OCI-LY7 (cell line): ENCODE measurements at regions not wholly inside any gene's neighbourhood (a gene's known extent, or its start where the extent isn't known, plus 50 kb on each side); places are given as distances from the start of the nearest gene placed in this dataset.

Experiments used
- CTCF ChIP-seq: fragments of 200-600 bp; sonication (generic); conservative IDR thresholded peaks from 2 replicates; pipeline ENCODE4 v1.5.1; 2014; ENCODE audit warnings: mild to moderate bottlenecking, antibody characterized with exemption, low read length, moderate library complexity, mixed read lengths
- EZH2phosphoT487 ChIP-seq: fragments of 200-600 bp; sonication (generic); IDR thresholded peaks from 2 replicates; pipeline ENCODE4 v1.6.1; 2018; ENCODE audit warnings: low read depth, borderline replicate concordance, mild to moderate bottlenecking, mixed run types, antibody characterized with exemption, low read length, moderate library complexity, mixed read lengths

GRCh38 chr16:49912721-49913120, 56.8 kb upstream of the ZNF423 start:
- no peak for TF ChIP-seq CTCF
- TF ChIP-seq EZH2phosphoT487, result no peak
